ENCODE measurements at regions not wholly inside any gene's neighbourhood (a gene's known extent, or its start where the extent isn't known, plus 50 kb on each side); places are given as distances from the start of the nearest gene placed in this dataset.

DNA sequence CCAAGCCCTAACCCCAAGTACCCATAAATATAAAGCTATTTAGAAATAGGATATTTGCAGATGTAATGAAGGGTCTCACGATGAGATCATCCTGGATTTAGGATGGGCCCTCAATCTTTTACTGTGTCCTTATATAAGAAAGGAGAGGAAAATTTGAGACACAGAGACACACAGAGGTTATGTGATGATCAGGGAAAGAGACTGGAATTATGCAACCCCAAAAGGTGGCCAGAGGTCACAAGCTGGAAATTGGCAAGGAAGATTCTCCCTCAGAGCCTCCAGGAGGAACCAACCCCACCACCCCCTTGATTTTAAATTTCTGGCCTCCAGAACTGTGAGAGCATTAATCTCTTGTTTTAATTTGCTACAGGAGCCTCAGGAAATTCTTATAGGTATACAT, 334.9 kb upstream of the PRICKLE1 start:
- TF ChIP-seq EZH2phosphoT487 (IDR thresholded peaks at IDR 0.05; ENCODE audit: borderline replicate concordance, low read length): no peak
- TF ChIP-seq, protein P1, sequence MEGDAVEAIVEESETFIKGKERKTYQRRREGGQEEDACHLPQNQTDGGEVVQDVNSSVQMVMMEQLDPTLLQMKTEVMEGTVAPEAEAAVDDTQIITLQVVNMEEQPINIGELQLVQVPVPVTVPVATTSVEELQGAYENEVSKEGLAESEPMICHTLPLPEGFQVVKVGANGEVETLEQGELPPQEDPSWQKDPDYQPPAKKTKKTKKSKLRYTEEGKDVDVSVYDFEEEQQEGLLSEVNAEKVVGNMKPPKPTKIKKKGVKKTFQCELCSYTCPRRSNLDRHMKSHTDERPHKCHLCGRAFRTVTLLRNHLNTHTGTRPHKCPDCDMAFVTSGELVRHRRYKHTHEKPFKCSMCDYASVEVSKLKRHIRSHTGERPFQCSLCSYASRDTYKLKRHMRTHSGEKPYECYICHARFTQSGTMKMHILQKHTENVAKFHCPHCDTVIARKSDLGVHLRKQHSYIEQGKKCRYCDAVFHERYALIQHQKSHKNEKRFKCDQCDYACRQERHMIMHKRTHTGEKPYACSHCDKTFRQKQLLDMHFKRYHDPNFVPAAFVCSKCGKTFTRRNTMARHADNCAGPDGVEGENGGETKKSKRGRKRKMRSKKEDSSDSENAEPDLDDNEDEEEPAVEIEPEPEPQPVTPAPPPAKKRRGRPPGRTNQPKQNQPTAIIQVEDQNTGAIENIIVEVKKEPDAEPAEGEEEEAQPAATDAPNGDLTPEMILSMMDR (conservative IDR thresholded peaks at IDR 0.05; ENCODE audit: low read depth, low read length): no peak

All from PC-3 (cell line).